Gastroesophageal sphincter (tissue), 4 donors: ENCODE measurements at regions not wholly inside any gene's neighbourhood (a gene's known extent, or its start where the extent isn't known, plus 50 kb on each side); places are given as distances from the start of the nearest gene placed in this dataset.

Source experiments
- ATAC-seq: fragments of 150-250 bp; one replicate; pipeline ENCODE4 v1.9.1; 2016; ENCODE audit warnings: mild to moderate bottlenecking, moderate library complexity
- H3K27ac ChIP-seq, 4 donors: fragments of 200-600 bp; sonication (generic) in 3 of 4; 1 replicate in 3 of 4; 2 replicates in 1 of 4; pipeline ENCODE4 v1.5.1; 2016 to 2019
- H3K27me3 ChIP-seq: fragments of 200-600 bp; sonication (generic); one replicate; pipeline ENCODE4 v1.5.1; 2019
- H3K36me3 ChIP-seq, 2 donors: fragments of 200-600 bp; sonication (generic); one replicate each; pipeline ENCODE4 v1.5.1; 2019; ENCODE audit warnings: control low read depth in 1 of 2
- H3K4me1 ChIP-seq, 3 donors: fragments of 200-600 bp; sonication (generic); 1 replicate in 2 of 3; 2 replicates in 1 of 3; pipeline ENCODE4 v1.5.1; 2016 to 2019; ENCODE audit warnings: control low read depth in 2 of 3
- H3K4me3 ChIP-seq, 2 donors: fragments of 200-600 bp; sonication (generic); one replicate each; pipeline ENCODE4 v1.5.1; 2019; ENCODE audit warnings: mild to moderate bottlenecking in 1 of 2, moderate library complexity in 1 of 2
- H3K9me3 ChIP-seq, 3 donors: fragments of 200-600 bp; sonication (generic); one replicate each; pipeline ENCODE4 v1.5.1; 2017 to 2019; ENCODE audit warnings: control low read depth in 2 of 3
- EP300 ChIP-seq: sonication (generic); formaldehyde crosslinking; IDR thresholded peaks from one replicate; pipeline ENCODE4 v1.6.1; 2017; ENCODE audit warnings: antibody characterized with exemption, mild to moderate bottlenecking
- POLR2A ChIP-seq, 2 donors: fragments of 450-650 bp; IDR thresholded peaks; one replicate each; pipeline ENCODE4 v1.6.1; 2017; ENCODE audit warnings: antibody characterized with exemption in 2 of 2, mild to moderate bottlenecking in 2 of 2, moderate library complexity in 1 of 2
- POLR2AphosphoS5 ChIP-seq: sonication (generic); formaldehyde crosslinking; IDR thresholded peaks from one replicate; pipeline ENCODE4 v1.6.1; 2017; ENCODE audit warnings: antibody characterized with exemption
- WGBS, 2 donors: methylation state at CpG; one replicate each; pipeline ENCODE4 v1.1.5; 2018; ENCODE audit warnings: low coverage in 1 of 2; 5-methylcytosine and 5-hydroxymethylcytosine counted together
- TF ChIP-seq, protein P1 (sequence below), 4 experiments: fragments of 200-600 bp in 2 of 4; fragments of 450-650 bp in 2 of 4; sonication (generic) in 1 of 4; IDR thresholded peaks; one replicate each; pipeline ENCODE4 v1.5.1; 2017 to 2019; ENCODE audit warnings: antibody characterized with exemption in 4 of 4, mild to moderate bottlenecking in 2 of 4, moderate library complexity in 2 of 4

DNA sequence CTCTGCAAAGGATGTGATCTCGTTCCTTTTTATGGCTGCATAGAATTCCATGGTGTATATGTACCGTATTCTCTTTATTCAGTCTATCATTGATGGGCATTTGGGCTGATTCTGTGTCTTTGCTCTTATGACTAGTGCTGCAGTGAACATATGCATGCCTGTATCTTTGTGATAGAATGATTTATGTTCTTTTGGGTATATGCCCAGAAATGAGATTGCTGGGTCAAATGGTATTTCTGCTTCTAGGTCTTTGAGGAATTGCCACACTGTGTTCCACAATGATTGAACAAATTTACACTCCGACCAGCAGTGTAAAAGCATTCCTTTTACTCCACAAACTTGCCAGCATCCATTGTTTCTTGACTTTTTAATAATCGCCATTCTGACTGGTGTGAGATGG, 60.2 kb upstream of the ADORA2B start:
- H3K36me3 ChIP-seq = no peaks in the 10 kb centered on the region
- no peaks in the 10 kb centered on the region for H3K4me1 ChIP-seq
- ATAC-seq = no peak
- no peak overlapping the region for H3K27ac ChIP-seq
- H3K9me3 ChIP-seq = no peaks in the 10 kb centered on the region
- H3K27me3 ChIP-seq = peaks cover 5% of the 10 kb centered on the region
- no peak overlapping the region for H3K4me3 ChIP-seq
- TF ChIP-seq EP300 = no peak
- no peak for TF ChIP-seq POLR2A (IDR thresholded peaks at IDR 0.05)
- TF ChIP-seq, protein P1, sequence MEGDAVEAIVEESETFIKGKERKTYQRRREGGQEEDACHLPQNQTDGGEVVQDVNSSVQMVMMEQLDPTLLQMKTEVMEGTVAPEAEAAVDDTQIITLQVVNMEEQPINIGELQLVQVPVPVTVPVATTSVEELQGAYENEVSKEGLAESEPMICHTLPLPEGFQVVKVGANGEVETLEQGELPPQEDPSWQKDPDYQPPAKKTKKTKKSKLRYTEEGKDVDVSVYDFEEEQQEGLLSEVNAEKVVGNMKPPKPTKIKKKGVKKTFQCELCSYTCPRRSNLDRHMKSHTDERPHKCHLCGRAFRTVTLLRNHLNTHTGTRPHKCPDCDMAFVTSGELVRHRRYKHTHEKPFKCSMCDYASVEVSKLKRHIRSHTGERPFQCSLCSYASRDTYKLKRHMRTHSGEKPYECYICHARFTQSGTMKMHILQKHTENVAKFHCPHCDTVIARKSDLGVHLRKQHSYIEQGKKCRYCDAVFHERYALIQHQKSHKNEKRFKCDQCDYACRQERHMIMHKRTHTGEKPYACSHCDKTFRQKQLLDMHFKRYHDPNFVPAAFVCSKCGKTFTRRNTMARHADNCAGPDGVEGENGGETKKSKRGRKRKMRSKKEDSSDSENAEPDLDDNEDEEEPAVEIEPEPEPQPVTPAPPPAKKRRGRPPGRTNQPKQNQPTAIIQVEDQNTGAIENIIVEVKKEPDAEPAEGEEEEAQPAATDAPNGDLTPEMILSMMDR (IDR thresholded peaks at IDR 0.05) = no peak
- no peak for TF ChIP-seq POLR2AphosphoS5
- 79 to 84% methylated on average over 4 of the region's 4 CpGs for WGBS, 2 donors

DNA sequence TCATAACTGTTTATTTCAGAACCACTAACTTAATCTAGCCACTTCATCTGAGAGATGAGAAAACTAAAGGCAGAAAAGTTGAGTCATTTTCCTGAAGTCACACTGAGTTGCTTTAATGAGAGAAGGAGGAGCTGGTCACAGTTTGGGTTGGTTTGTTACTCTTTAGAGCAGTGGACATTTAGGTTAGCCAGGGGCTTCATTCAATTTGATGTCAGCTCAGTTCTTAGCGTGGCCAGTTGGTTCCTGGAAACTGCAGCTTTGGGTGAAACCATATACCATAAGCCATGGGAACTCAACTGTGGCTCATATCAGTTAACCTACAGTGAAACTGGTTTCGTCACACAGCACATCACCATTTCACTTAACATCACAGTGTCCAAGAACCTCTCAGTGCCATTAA, 59.2 kb upstream of the ADORA2B start:
- peaks cover 5% of the 10 kb centered on the region for H3K27me3 ChIP-seq
- H3K9me3 ChIP-seq = no peaks in the 10 kb centered on the region
- WGBS, 2 donors = 92 to 94% methylated on average over 2 of the region's 2 CpGs
- TF ChIP-seq POLR2AphosphoS5 (no peak), EP300 (no peak), POLR2A (IDR thresholded peaks at IDR 0.05) (no peak)
- TF ChIP-seq, protein P1 (IDR thresholded peaks at IDR 0.05) = no peak
- ATAC-seq = no peak
- no peak overlapping the region for H3K4me3 ChIP-seq
- H3K27ac ChIP-seq = no peak overlapping the region
- no peaks in the 10 kb centered on the region for H3K36me3 ChIP-seq
- H3K4me1 ChIP-seq = no peaks in the 10 kb centered on the region

DNA sequence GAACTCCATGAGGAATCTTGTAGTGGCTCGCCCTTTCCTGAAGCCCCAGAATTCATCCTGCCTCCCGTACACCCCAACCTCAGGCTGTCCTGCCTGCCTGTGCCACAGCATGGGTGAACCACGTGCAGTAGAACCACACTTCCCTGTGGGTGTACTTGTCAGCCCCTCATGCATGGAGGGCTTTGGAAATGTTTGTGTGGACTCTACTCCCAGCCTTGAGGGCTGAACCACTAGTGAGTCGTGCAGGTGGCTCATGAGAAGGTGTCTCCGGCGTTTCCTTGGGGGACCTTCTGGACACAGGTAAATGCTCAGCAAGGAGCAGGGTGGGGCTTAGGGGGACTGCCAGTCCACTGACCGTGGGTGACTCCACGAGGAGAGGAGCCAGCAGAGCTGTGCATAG, 58.7 kb upstream of the ADORA2B start:
- Histone ChIP-seq H3K9me3 (no peaks in the 10 kb centered on the region), H3K27me3 (peaks cover 5% of the 10 kb centered on the region), H3K27ac (no peak overlapping the region), H3K4me3 (no peak overlapping the region), H3K4me1 (no peaks in the 10 kb centered on the region), H3K36me3 (no peaks in the 10 kb centered on the region)
- 20 to 75% methylated on average over 2 to 3 of the region's 8 CpGs for WGBS, 2 donors
- TF ChIP-seq POLR2AphosphoS5 = no peak
- ATAC-seq = no peak

DNA sequence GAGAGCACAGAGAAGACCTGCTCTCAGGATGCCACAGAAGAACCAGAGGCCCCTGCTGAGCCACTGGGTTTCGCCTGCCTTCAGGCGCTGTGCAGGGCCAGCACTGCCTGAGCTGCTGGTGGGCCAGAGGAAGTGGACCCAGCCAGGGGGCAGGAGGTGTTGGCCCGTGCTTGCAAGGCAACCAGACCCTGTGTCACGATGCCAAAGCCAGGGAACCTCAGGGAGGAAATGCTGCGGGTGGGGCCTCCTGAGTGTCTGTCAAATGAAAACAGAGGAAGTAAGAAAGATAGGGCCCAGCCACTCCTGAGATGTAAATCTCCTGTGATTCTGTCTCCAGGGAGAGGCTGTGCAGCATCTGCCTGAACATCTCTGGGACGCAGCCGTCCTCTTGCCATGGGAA, 58.1 kb upstream of the ADORA2B start:
- no peak overlapping the region for H3K4me3 ChIP-seq
- TF ChIP-seq POLR2A (IDR thresholded peaks at IDR 0.05) (no peak), EP300 (no peak)
- no peak for ATAC-seq
- H3K36me3 ChIP-seq = no peaks in the 10 kb centered on the region
- no peaks in the 10 kb centered on the region for H3K4me1 ChIP-seq
- 70 to 85% methylated on average over 2 to 3 of the region's 7 CpGs for WGBS, 2 donors
- H3K9me3 ChIP-seq = no peaks in the 10 kb centered on the region
- H3K27ac ChIP-seq = no peak overlapping the region
- peaks cover 5% of the 10 kb centered on the region for H3K27me3 ChIP-seq

DNA sequence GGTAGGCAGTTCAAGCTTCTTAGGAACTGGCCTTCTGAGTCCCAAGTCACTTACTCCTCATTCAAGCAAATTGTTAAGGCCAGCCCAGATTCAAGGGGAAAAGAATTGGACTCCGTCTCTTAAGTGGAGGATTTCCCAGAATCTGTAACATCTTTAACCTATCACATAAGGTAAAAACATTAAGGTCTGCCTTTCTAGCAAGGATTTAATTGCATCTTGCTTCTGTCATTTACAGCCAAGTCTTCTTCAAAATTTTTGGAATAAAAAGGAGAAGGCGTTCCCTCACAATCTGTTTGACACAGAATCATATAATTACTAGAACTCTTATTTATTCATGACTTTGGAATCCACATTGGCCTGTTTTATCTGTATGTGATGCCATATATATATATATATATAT, 56.5 kb upstream of the ADORA2B start:
- Histone ChIP-seq H3K27me3 (no peaks in the 10 kb centered on the region), H3K4me3 (no peak overlapping the region), H3K4me1 (peaks cover 0 to 9% (median 0%) of the 10 kb centered on the region in 3 donors), H3K36me3 (no peaks in the 10 kb centered on the region), H3K27ac (no peak overlapping the region), H3K9me3 (no peaks in the 10 kb centered on the region)
- TF ChIP-seq EP300 (no peak), POLR2AphosphoS5 (no peak), POLR2A (IDR thresholded peaks at IDR 0.05) (no peak)
- TF ChIP-seq, protein P1 (IDR thresholded peaks at IDR 0.05) = no peak
- no peak for ATAC-seq
- WGBS, 2 donors = 87% methylated on average over 2 of the region's 2 CpGs; no CpG with 5 or more reads in 1 of the 2 donors

DNA sequence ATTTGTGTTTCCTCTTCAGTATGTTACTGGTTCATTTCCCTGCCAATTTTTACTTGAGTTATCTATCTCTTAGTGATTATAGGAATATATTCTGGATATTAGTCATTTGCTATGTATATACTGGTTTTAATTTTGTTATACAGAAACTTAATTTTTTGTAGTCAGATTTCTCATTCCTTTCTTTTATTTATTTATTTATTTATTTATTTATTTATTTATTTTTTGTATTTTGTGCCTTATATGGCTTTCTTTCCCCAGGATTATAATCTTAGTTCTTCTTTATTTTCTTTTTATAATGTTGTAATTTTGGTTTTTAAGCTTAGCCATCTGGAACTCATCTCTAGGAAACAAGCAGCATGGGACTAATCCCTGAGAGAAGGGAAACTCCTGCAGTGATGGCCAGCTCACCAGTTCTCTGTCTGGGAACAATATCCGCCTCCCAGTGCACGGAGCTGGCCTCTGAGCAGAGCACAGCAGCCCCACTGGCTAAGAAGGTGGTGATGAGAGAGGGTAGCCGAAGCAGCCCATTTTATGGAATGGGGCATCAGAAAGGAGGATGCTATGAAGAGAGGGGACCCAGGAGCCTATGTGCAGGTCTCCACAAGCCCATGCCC, 54.5 kb upstream of the ADORA2B start:
- no peaks in the 10 kb centered on the region for H3K9me3 ChIP-seq
- no peak overlapping the region for H3K27ac ChIP-seq
- TF ChIP-seq EP300 = no peak
- no peak for TF ChIP-seq POLR2A (IDR thresholded peaks at IDR 0.05)
- TF ChIP-seq POLR2AphosphoS5 = no peak
- TF ChIP-seq, protein P1 (IDR thresholded peaks at IDR 0.05) = no peak
- H3K4me1 ChIP-seq = peaks cover 0 to 10% (median 0%) of the 10 kb centered on the region in 3 donors
- H3K27me3 ChIP-seq = no peaks in the 10 kb centered on the region
- WGBS, 2 donors = no CpG with 5 or more reads among the region's 3 CpGs
- no peak for ATAC-seq
- no peak overlapping the region for H3K4me3 ChIP-seq
- H3K36me3 ChIP-seq = no peaks in the 10 kb centered on the region
